HEK293T (cell line): ENCODE measurements at regions not wholly inside any gene's neighbourhood (a gene's known extent, or its start where the extent isn't known, plus 50 kb on each side); places are given as distances from the start of the nearest gene placed in this dataset.

Experiments used
- CTCF ChIA-PET: fragments of 350-600 bp; formaldehyde crosslinking; extraction: SDS; loops from one replicate; lab custom pipeline; 2021; ENCODE audit warnings: antibody characterized with exemption, inconsistent platforms; lab: Yijun Ruan, JAX
- POLR2A ChIA-PET: fragments of 350-600 bp; formaldehyde crosslinking; extraction: SDS; loops from one replicate; lab custom pipeline; 2020; ENCODE audit warnings: antibody characterized with exemption, inconsistent platforms; lab: Yijun Ruan, JAX
- DNase-seq: peaks from one replicate; pipeline ENCODE4 v3.0.0; 2012; ENCODE audit warnings: mixed read lengths; ENCODE audit errors: extremely low spot score
- ARNT ChIP-seq: fragments of 450-650 bp; IDR thresholded peaks from 2 replicates; pipeline ENCODE4 v1.6.1; 2017; ENCODE audit warnings: mild to moderate bottlenecking
- BHLHE40 ChIP-seq: fragments of 450-650 bp; IDR thresholded peaks from 2 replicates; pipeline ENCODE4 v1.6.1; 2016; ENCODE audit warnings: mild to moderate bottlenecking, moderate library complexity, borderline replicate concordance
- CTBP1 ChIP-seq: fragments of 450-650 bp; IDR thresholded peaks from 2 replicates; pipeline ENCODE4 v1.6.1; 2016; ENCODE audit warnings: borderline replicate concordance
- ELF4 ChIP-seq: fragments of 450-650 bp; IDR thresholded peaks from 2 replicates; pipeline ENCODE4 v1.6.1; 2017; ENCODE audit warnings: antibody characterized with exemption
- FOXA1 ChIP-seq: fragments of 450-650 bp; IDR thresholded peaks from 2 replicates; pipeline ENCODE4 v1.6.1; 2016; ENCODE audit warnings: mild to moderate bottlenecking
- FOXK2 ChIP-seq: fragments of 450-650 bp; IDR thresholded peaks from 2 replicates; pipeline ENCODE4 v1.6.1; 2016; ENCODE audit warnings: mild to moderate bottlenecking
- FOXM1 ChIP-seq: fragments of 450-650 bp; IDR thresholded peaks from 2 replicates; pipeline ENCODE4 v1.6.1; 2017; ENCODE audit warnings: mild to moderate bottlenecking, borderline replicate concordance
- HDGF ChIP-seq: fragments of 450-650 bp; IDR thresholded peaks from 2 replicates; pipeline ENCODE4 v1.6.1; 2017; ENCODE audit warnings: antibody characterized with exemption, borderline replicate concordance
- L3MBTL2 ChIP-seq: fragments of 450-650 bp; conservative IDR thresholded peaks from 2 replicates; pipeline ENCODE4 v1.6.1; 2016; ENCODE audit warnings: mild to moderate bottlenecking
- LEF1 ChIP-seq: fragments of 450-650 bp; IDR thresholded peaks from 2 replicates; pipeline ENCODE4 v1.6.1; 2017; ENCODE audit warnings: mild to moderate bottlenecking, borderline replicate concordance
- NFRKB ChIP-seq: fragments of 450-650 bp; IDR thresholded peaks from 2 replicates; pipeline ENCODE4 v1.6.1; 2016; ENCODE audit warnings: mild to moderate bottlenecking, moderate library complexity
- SP1 ChIP-seq: fragments of 450-650 bp; IDR thresholded peaks from 2 replicates; pipeline ENCODE4 v1.6.1; 2017
- SUZ12 ChIP-seq: fragments of 450-650 bp; IDR thresholded peaks from 2 replicates; pipeline ENCODE4 v1.6.1; 2016; ENCODE audit warnings: mild to moderate bottlenecking
- TARDBP ChIP-seq: fragments of 450-650 bp; IDR thresholded peaks from 2 replicates; pipeline ENCODE4 v1.6.1; 2016
- ZNF384 ChIP-seq: fragments of 450-650 bp; IDR thresholded peaks from 2 replicates; pipeline ENCODE4 v1.6.1; 2016
- TF ChIP-seq, protein P1 (sequence below): fragments of 450-650 bp; IDR thresholded peaks from 2 replicates; pipeline ENCODE4 v1.6.1; 2016

DNA sequence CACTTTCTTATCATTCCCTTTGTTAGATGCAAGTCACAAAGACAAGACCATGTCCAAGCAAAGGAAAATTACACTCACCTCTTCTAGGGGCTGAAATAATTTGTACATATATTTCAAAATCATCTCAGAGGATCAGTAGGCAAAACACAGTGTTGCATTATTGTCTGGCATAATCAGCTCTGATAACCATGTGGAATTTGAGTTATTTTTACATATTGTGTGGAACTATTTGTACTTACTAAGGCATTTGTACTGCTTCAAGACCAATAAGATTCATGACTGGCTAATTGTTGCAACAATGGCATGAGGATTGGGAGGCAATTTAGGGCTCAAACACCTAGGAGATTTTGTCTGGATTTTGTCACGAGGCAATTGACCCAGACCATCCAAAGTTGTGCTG, 1716.4 kb downstream of the BRINP3 start:
- DNase-seq: no peak
- TF ChIP-seq L3MBTL2 (no peak), CTBP1 (no peak), LEF1 (no peak), ARNT (no peak), NFRKB (no peak)
- TF ChIP-seq, protein P1, sequence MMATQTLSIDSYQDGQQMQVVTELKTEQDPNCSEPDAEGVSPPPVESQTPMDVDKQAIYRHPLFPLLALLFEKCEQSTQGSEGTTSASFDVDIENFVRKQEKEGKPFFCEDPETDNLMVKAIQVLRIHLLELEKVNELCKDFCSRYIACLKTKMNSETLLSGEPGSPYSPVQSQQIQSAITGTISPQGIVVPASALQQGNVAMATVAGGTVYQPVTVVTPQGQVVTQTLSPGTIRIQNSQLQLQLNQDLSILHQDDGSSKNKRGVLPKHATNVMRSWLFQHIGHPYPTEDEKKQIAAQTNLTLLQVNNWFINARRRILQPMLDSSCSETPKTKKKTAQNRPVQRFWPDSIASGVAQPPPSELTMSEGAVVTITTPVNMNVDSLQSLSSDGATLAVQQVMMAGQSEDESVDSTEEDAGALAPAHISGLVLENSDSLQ: no peak
- CTCF ChIA-PET: no interaction called here
- POLR2A ChIA-PET: no interaction called here

DNA sequence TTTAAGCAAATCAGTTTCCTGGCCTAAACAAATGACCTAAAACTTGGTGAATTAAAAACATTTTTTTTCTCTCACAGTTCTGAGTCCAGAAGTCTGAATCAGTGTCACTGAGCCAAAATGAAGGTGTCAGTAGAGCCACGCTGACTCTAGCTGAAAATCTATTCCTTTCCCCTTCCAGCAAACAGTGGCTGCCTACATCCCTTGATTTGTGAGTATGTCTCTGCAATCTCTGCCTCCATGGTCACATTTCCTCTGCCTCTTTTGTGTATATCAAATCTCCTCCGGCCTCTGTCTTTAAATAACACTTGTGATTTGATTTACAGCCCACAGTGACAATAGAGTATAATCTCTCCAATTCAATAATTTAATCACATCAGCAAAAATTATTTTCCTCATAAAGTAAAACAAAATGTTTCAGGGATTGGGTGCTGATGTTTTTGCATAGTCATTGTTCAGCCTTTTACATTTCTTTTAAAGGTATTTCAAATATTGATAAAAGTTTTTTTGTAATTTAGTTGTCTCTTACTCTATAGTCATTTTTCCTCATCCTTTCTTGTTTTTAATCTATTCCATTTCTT, 1715.4 kb downstream of the BRINP3 start:
- ChIA-PET CTCF (interaction anchor here (0.5 kb wide), 1 partner anchor 226 kb away, joined by 4 read pairs; no protein-coding TSS in a partner anchor), POLR2A (no interaction called here)
- TF ChIP-seq L3MBTL2 (no peak), FOXK2 (no peak), FOXA1 (no peak), CTBP1 (no peak), FOXM1 (no peak), ZNF384 (no peak), ELF4 (no peak), ARNT (no peak), LEF1 (no peak), BHLHE40 (no peak), TARDBP (no peak), NFRKB (no peak)
- TF ChIP-seq, protein P1: no peak
- no peak for DNase-seq

DNA sequence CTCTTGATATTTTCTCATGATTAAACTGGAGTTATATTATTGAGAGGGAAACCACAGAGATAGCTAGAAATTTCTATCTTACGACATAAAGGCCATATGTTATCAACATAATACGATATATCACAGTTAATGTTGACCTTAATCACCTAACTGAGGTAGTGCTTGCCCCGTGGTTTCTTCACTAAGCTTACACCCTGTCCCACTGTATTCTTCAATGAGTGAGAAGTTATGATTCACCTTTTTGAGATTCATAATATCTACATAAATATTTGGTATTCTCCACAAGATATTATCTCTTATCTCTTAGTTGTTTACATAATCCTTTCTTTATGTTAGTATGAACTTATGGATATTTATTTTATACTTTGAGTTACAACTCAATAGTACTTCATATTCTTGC, 1714.1 kb downstream of the BRINP3 start:
- TF ChIP-seq NFRKB (no peak), CTBP1 (no peak), SP1 (no peak), FOXM1 (no peak), ARNT (no peak), SUZ12 (no peak), ZNF384 (no peak), FOXA1 (no peak), LEF1 (no peak), TARDBP (no peak), BHLHE40 (no peak), FOXK2 (no peak), L3MBTL2 (no peak), HDGF (no peak)
- TF ChIP-seq, protein P1: no peak
- no peak for DNase-seq
- ChIA-PET CTCF (no interaction called here), POLR2A (no interaction called here)

GRCh38 chr1:188769181-188769580, 1708.5 kb downstream of the BRINP3 start:
- ChIA-PET CTCF (no interaction called here), POLR2A (no interaction called here)
- TF ChIP-seq ZNF384: no peak
- TF ChIP-seq FOXK2: no peak
- no peak for TF ChIP-seq HDGF
- TF ChIP-seq TARDBP: no peak
- TF ChIP-seq FOXM1: no peak
- TF ChIP-seq ELF4: no peak
- TF ChIP-seq, protein P1: no peak
- DNase-seq: no peak

DNA sequence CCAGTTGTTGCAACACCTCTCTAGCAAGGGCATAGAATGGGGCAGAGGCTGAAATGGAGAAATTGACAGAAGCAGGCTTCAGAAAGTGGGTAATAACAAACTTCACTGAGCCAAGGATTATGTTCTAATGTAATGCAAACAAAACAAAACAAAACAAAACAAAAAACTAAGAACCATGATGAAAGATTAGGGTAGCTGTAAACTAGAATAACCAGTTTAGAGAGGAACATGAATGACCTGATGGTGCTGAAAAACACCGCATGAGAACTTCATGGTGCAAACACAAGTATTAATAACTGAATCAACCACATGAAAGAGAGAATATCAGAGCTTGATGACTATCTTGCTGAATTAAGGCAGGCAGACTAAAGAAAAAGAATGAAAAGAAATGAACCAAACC, 1707.7 kb downstream of the BRINP3 start:
- ChIA-PET CTCF (no interaction called here), POLR2A (no interaction called here)
- no peak for TF ChIP-seq ARNT
- TF ChIP-seq ELF4: no peak
- no peak for TF ChIP-seq HDGF
- no peak for TF ChIP-seq CTBP1
- no peak for DNase-seq

- ChIA-PET CTCF (no interaction called here), POLR2A (no interaction called here)
- TF ChIP-seq LEF1: no peak
- no peak for TF ChIP-seq NFRKB
- TF ChIP-seq, protein P1: no peak
- TF ChIP-seq CTBP1: no peak
- no peak for TF ChIP-seq FOXK2
- no peak for TF ChIP-seq L3MBTL2
- TF ChIP-seq BHLHE40: no peak
- no peak for TF ChIP-seq FOXA1
- no peak for TF ChIP-seq ARNT
- TF ChIP-seq FOXM1: no peak
- no peak for TF ChIP-seq HDGF
- TF ChIP-seq ZNF384: no peak
- TF ChIP-seq ELF4: no peak
- no peak for DNase-seq
These were observed 1699.1 kb downstream of the BRINP3 start for GRCh38 chr1:188778578-188778977.
